ENCODE measurements at regions not wholly inside any gene's neighbourhood (a gene's known extent, or its start where the extent isn't known, plus 50 kb on each side); places are given as distances from the start of the nearest gene placed in this dataset.
A peak's percentile ranks its signal among the peaks of the same experiment; 100 is the strongest.
"Not testable (repeated sequence)": the region's sequence is repeated elsewhere in the genome, so short reads cannot be mapped to it uniquely, and the experiment has no call there.

GRCh38 chr2:175755169-175755568 is 246.9 kb downstream of the LNPK start:
- DNase-seq, result no peak

- DNase-seq, result no peak
Measured at GRCh38 chr2:175750195-175750594, 251.9 kb downstream of the LNPK start.

DNA sequence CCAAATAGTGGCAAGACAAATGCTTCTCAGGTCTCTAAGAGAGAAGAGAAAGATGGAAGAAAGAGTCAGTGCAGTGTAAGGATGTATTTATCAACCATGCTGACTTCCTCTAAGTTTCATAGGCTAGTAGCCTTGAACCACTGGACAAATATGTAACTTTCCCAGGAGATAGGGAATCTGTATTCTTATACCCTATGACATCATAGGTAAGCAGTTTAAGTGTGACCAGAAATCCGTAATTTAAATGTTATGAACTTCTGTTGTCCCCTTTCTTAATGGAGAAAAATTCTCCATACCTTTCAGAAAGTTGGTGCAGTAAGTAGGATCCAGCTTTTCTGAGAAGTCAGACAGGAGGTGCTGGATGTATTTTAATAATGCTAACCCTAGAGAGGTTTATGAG is 256.2 kb downstream of the LNPK start:
- DNase-seq, result no peak

DNA sequence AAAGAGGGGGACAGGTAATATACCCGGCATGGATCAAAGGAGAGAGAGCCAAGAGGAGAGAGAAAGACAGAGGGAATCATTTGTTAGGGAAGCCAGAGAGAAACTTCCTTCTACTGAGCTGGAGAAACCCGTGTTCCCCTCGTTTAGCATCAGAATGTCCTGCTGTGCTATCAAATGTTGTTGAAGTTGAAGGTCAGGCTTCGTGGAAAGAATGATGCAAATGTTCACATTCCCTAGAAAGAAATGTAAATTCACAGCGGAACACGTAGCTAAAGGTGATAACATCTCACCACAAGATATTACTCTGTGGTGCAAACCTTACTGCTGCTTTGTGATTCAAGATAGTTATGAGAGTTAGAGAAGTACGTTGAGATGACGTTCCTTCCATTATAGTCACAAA is 258.1 kb downstream of the LNPK start:
- DNase-seq, result no peak

- DNase-seq, result no peak
Measured at GRCh38 chr2:175743011-175743410, 259.1 kb downstream of the LNPK start.

- no peak for DNase-seq
Measured at GRCh38 chr2:175742367-175742766, 259.7 kb downstream of the LNPK start.

GRCh38 chr2:175741164-175741563 is 260.9 kb downstream of the LNPK start:
- DNase-seq, result no peak

GRCh38 chr2:175737722-175738361 is 264.2 kb downstream of the LNPK start:
- no peak for DNase-seq

DNA sequence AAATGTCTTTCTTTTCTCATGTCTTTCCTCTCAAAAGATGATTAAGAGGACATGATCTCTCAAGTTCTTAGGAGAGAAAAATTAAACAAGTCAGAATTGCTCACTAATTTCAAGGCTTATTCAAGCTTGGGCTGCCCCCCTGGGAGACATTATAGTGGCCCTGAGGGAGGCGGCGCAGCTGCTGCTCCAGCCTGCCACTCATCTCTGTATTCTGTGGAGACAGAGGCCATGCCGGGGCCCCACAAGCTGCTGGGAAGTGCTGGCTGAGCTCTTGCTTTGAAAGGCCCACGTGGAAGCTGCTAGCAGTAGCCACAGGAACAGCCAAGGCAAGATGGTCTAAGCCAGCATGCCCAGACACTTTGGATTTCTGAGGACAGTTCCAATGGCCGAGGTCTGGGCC is 267.4 kb downstream of the LNPK start:
- no peak for DNase-seq

DNA sequence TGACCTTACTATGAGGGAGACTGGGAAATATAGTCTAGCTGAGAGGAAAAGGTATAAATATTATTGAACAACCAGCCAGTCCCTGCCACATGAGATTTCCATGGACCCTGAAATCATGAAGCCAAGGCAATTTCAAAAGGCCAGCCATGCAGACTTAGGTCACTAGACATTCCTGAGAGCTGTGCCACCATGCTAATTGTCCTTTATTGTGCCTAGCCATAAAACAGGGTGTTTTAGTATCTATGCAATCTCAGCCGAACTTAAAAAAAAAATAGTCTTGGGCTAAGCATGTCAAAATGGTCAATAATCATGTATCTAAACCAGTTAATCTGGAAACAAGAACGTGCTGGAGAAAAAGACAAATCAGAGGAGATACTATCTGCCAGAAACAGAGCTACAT is 269.5 kb downstream of the LNPK start:
- no peak for DNase-seq

DNA sequence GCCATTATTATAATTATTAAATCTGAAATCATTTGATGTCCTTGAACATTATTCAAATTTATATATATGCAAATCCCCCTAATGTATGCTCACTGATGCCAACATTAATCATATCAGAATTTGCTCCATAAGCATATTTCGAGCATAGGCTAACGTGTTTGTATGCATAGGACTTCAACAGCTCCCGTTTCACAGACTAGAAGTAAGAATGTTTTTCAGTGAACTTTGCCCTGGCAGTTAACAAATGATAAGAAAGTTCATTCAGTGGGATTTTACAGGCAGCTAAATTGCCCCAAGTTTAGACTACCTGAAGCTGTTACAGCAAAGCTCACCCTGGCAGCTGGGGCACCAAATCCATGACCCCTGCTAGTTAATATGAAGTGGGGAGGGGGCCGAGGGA is 272.0 kb downstream of the LNPK start:
- DNase-seq, result no peak

GRCh38 chr2:175729049-175729706 is 272.9 kb downstream of the LNPK start:
- no peak for DNase-seq

DNA sequence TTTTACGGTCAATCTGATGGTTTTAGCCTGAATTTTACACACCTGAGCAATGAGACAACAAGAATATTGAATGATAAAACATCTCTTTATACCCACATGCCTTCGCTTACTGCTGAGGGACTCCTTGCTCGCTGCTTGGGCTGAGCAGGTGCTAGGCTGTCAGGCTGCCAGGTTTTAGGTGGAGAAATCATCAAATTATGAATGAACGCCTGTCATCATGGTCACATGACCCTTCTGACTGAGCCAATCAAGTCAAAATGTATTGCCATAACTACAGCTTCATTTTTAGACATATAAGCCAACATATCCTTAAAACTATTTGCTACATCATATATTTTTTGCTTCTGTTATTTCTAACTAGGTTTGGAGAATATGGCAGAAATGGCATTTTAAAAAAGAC is 274.0 kb downstream of the LNPK start:
- DNase-seq, result no peak

DNA sequence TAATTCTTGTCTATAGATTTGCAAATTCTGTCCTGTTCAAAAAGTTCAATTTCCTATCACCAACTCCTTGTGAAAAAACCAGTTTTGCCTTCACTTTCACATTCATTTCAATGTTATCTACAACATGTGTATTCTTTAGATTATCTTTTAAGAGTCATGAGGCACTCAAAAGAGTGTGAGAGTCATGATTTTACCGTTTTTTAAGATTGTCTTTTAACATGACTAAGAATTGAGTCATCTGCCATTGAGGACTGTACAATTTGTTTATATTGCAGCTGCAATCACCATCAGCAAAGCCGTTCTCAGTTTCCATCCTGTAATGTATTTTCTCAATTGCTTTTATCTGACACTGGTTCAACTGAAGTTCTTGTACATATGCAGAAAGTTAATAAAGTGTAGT is 275.8 kb downstream of the LNPK start:
- no peak for DNase-seq

DNA sequence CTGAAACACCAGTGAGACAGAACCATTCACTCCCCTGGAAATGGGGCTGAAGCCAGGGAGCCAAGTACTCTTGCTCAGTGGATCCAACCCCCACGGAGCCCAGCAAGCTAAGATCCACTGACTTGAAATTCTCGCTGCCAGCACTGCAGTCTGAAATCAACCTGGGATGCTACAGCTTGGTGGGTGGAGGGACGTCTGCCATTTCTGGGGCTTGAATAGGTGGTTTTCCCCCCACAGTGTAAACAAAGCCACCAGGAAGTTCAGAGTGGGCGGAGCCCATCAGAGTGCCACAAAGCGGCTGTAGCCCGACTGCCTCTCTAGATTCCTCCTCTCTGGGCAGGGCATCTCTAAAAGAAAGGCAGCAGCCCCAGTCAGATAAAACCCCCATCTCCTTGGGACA is 292.8 kb downstream of the LNPK start:
- DNase-seq, result no peak

DNA sequence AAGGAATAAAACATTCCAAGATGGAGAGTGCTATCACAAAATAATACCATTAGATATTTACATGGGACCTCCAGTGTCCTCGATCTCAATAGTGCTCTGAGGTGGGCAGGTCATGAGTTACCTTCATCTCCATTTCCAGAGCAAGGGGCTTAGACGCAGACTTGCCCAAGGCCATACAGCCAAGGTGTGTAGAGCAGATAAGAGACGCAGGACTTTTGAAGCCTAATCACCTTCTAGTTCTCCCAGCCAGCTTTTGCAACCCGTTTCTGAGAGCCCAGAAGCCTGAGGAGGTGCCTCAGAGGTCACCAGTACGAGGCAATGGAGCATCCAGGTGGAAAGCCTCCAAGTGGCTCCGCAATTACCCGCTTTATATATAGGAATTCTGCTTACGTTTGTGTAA is 294.7 kb downstream of the LNPK start:
- DNase-seq, result no peak

DNA sequence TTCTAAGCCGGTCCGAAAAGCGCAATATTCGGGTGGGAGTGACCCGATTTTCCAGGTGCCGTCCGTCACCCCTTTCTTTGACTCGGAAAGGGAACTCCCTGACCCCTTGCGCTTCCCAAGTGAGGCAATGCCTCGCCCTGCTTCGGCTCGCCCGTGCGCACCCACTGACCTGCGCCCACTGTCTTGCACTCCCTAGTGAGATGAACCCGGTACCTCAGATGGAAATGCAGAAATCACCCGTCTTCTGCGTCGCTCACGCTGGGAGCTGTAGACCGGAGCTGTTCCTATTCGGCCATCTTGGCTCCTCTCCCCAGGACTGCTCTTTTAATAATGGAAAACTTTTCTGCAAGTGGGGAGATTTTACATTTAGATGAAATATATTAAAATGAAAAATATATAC is 297.5 kb downstream of the LNPK start:
- DNase-seq, result not testable (repeated sequence)

DNA sequence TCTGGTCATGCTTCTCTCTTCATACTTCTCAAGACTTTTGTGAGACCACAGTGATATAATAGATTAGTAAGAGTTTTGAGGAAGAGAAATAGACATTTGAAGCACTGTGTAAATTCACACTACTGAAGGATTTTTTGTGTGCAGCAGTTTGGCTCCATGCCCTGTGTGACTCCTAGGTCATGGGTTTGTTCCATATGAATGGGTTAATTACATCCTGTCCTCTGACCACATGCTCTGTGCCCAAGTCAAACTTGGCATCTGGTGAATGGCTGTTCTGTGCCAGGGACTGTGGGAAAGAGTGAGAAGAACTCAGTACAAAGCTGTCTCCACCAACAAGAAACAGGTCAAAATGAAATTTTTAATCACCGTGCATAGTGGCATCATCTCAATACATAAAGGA is 304.0 kb downstream of the LNPK start:
- DNase-seq, result no peak

DNA sequence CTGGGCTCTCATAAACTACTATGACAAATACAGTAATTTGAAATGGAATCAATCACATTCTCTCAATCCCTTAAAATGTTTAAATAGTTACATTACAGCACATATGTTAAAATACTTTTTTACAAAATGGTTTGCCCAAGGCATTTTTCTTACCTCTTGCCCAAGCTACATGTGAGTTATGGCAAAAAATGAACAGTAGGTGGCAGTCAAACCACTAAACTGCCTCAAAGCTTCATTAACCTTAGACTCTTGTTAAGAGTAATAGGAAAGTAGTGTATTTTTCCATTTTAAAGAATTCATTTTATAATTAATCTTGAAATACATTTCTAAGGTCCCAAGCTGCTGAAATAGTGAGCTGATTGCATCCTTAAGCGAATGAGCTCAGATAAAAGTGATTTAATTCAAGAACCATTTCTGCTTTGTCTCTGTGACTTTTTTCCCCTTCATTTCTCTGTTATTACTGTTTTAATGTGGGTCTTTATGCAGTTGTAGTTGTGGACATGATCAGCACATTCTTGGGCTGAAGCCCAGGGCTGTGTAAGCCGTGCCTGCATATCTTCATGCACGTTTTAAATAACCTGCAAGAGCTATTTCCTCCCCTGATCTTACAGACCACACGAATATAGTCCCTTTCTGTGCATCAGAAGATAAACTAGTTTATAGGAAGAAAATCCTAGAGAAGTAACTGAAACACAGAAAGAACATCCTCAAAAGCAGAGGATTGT is 311.8 kb downstream of the LNPK start:
- DNase-seq, result peak; percentile 29

- no peak for DNase-seq
Measured at GRCh38 chr2:175688243-175688642, 313.8 kb downstream of the LNPK start.

DNA sequence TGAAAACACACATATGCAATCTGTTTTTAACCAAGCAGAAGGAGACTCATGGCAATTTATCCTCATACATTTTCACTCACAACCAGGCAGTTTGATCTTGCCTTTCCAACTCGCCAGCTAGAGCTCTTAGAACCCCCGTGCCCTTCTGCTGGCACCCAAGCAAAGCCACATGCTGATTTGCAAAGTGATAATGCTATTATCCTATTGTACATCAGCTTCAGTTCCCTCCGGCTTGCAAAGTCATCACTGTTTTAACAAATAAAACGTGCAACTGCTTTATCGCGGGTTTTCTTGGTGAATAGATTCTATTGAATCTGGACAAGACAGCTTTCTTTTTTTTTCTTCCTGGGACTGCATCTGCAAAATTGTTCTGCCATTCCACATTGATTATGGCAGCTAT is 314.6 kb downstream of the LNPK start:
- DNase-seq, result no peak

DNA sequence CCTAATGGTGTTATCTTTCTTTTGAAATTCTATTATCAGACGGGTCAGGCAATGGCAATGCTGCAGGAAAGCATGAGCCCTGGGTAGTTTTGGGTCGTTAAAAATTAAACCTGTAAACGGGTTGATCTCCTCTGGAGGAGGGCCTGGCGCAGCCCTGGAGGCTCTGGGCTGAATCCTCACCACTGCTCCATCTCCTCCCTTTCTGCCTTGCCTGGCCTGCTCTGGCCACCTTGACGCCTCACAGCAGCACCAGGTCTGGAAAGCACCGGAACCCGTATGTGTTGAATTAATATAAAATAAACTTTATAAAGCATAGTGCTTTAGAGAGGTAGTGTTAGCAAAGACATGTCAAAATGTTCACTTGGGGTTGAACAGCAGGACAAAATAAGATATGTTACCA is 316.1 kb downstream of the LNPK start:
- DNase-seq, result no peak

- no peak for DNase-seq
Measured at GRCh38 chr2:175684466-175684865, 317.6 kb downstream of the LNPK start.

DNA sequence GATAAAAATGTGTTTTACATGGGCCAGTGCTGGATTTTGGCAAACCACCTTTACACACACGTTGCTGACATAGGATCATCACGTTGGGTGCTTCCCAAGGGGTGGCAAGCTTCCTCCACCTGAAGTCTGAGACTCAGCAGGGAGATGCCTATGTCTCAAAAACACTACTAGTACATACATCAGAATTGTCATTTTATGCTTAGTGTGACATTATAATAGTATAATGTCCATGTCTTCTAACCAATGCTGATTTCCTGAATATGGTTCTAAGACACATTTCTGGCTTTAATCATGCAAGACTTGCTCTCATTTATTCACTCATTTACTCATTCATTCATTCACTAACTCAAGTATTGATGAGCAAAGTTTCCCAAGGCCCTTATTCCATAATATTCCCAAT is 322.3 kb downstream of the LNPK start:
- no peak for DNase-seq

- DNase-seq, result no peak
Measured at GRCh38 chr2:175679231-175679630, 322.8 kb downstream of the LNPK start.
